Right lobe of liver (tissue), 6 donors: ENCODE measurements at regions not wholly inside any gene's neighbourhood (a gene's known extent, or its start where the extent isn't known, plus 50 kb on each side); places are given as distances from the start of the nearest gene placed in this dataset.

Experiments
- ATAC-seq, 4 donors: fragments of 200-7000 bp; cut with Tn5 transposase; one replicate each; pipeline ENCODE4 v1.9.1; 2020; ENCODE audit warnings: mild to moderate bottlenecking in 4 of 4, moderate library complexity in 4 of 4
- DNase-seq, 3 donors: peaks; one replicate each; pipeline ENCODE4 v3.0.0-alpha.2; 2020
- H3K27ac ChIP-seq, 3 donors: fragments of 200-600 bp; one replicate each; pipeline ENCODE4 v1.8.0; 2022
- H3K27me3 ChIP-seq, 2 donors: fragments of 200-600 bp; one replicate each; pipeline ENCODE4 v1.8.0; 2022
- H3K36me3 ChIP-seq, 4 donors: fragments of 200-600 bp; sonication (generic) in 1 of 4; one replicate each; pipeline versions ENCODE4 v1.5.1 to v1.8.0; 2017 to 2022; ENCODE audit warnings: control low read depth in 1 of 4
- H3K4me1 ChIP-seq, 4 donors: fragments of 200-600 bp; sonication (generic) in 1 of 4; one replicate each; pipeline versions ENCODE4 v1.5.1 to v1.8.0; 2017 to 2022; ENCODE audit warnings: control low read depth in 1 of 4
- H3K4me3 ChIP-seq, 3 donors: fragments of 200-600 bp; one replicate each; pipeline ENCODE4 v1.8.0; 2022
- H3K9me3 ChIP-seq, 4 donors: fragments of 200-600 bp; sonication (generic) in 1 of 4; one replicate each; pipeline versions ENCODE4 v1.5.1 to v1.8.0; 2017 to 2022; ENCODE audit warnings: control low read depth in 1 of 4
- CTCF ChIP-seq, 4 donors: fragments of 200-600 bp in 3 of 4; fragments of 450-650 bp in 1 of 4; IDR thresholded peaks; one replicate each; pipeline versions ENCODE4 v1.5.1 to v1.8.0; 2016 to 2022; ENCODE audit warnings: antibody characterized with exemption in 4 of 4, mild to moderate bottlenecking in 2 of 4
- POLR2A ChIP-seq: fragments of 450-650 bp; IDR thresholded peaks from one replicate; pipeline ENCODE4 v1.6.1; 2017; ENCODE audit warnings: antibody characterized with exemption, mild to moderate bottlenecking
- WGBS: methylation state at CpG from one replicate; pipeline ENCODE4 v1.1.6; 2018; ENCODE audit warnings: low coverage, low lambda C conversion rate; ENCODE audit not compliant: insufficient coverage; ENCODE audit errors: missing lambda C conversion rate; 5-methylcytosine and 5-hydroxymethylcytosine counted together
- intact Hi-C, 2 donors: fragments of 100-400 bp; cut with DNase I; formaldehyde crosslinking; loops; one replicate each; pipeline versions ENCODE4 v1.11.2 to v1.14.1; 2022
- donor health status: DM: no; HTN: yes; CAD: no.
- donor health status: DM: no; HTN: no; CAD: no.
- donor health status: DM: no; HTN: no; CAD: no.
- donor health status: DM: no; HTN: yes; CAD: no.
- donor health status: DM: no; HTN: yes; CAD: no.

- no peaks in the 10 kb centered on the region for H3K9me3 ChIP-seq
- no peak overlapping the region for H3K27ac ChIP-seq
- H3K36me3 ChIP-seq = no peaks in the 10 kb centered on the region
- no peaks in the 10 kb centered on the region for H3K4me1 ChIP-seq
- ATAC-seq (no peak), DNase-seq (no peak)
- no peak overlapping the region for H3K4me3 ChIP-seq
- TF ChIP-seq CTCF (IDR thresholded peaks at IDR 0.05) (no peak), POLR2A (no peak)
- 55% methylated on average over 2 of the region's 2 CpGs for WGBS
- no peaks in the 10 kb centered on the region for H3K27me3 ChIP-seq
- intact Hi-C loops = no loop called here
Observed at GRCh38 chr4:20590849-20591248, 109.4 kb upstream of the PACRGL start.

- no peaks in the 10 kb centered on the region for H3K4me1 ChIP-seq
- TF ChIP-seq POLR2A = no peak
- no peak for TF ChIP-seq CTCF (IDR thresholded peaks at IDR 0.05)
- H3K4me3 ChIP-seq = no peak overlapping the region
- DNase-seq = no peak
- H3K27ac ChIP-seq = no peak overlapping the region
- intact Hi-C loops = no loop called here
- WGBS = 90% methylated on average over 2 of the region's 2 CpGs
- no peaks in the 10 kb centered on the region for H3K27me3 ChIP-seq
- no peaks in the 10 kb centered on the region for H3K9me3 ChIP-seq
- no peak for ATAC-seq
- H3K36me3 ChIP-seq = no peaks in the 10 kb centered on the region
Observed at GRCh38 chr4:20591571-20591970, 108.7 kb upstream of the PACRGL start.

DNA sequence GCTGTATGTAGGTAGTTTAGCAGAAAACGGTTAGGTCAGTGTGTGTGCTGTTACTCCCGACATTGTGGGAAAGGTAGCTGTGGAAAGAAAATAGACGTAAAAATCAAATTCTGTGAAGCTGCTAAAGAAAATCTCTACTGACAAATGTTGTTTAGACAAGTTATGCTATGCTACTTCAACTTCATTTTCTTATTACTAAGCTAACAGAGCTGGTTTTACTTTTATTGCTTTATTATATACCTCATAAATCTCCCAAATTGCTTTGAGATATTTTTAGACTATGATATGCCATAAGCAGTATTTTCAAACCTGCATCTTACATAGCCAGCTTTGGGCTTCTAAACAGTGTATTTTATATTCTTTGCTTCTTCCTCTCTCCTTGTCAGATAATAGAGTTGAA lies 108.2 kb upstream of the PACRGL start:
- Histone ChIP-seq H3K4me3 (no peak overlapping the region), H3K9me3 (no peaks in the 10 kb centered on the region), H3K4me1 (no peaks in the 10 kb centered on the region), H3K36me3 (no peaks in the 10 kb centered on the region), H3K27me3 (no peaks in the 10 kb centered on the region), H3K27ac (no peak overlapping the region)
- no peak for ATAC-seq
- intact Hi-C loops = no loop called here
- DNase-seq = no peak
- 93% methylated on average over 3 of the region's 3 CpGs for WGBS
- no peak for TF ChIP-seq POLR2A
- TF ChIP-seq CTCF (IDR thresholded peaks at IDR 0.05) = no peak

- Histone ChIP-seq H3K4me3 (no peak overlapping the region), H3K27ac (no peak overlapping the region), H3K27me3 (no peaks in the 10 kb centered on the region), H3K36me3 (no peaks in the 10 kb centered on the region), H3K9me3 (no peaks in the 10 kb centered on the region), H3K4me1 (no peaks in the 10 kb centered on the region)
- 88% methylated on average over 2 of the region's 2 CpGs for WGBS
- DNase-seq = no peak
- TF ChIP-seq CTCF (IDR thresholded peaks at IDR 0.05) (no peak), POLR2A (no peak)
- ATAC-seq = no peak
- intact Hi-C loops = no loop called here
Observed at GRCh38 chr4:20592663-20593062, 107.6 kb upstream of the PACRGL start.

DNA sequence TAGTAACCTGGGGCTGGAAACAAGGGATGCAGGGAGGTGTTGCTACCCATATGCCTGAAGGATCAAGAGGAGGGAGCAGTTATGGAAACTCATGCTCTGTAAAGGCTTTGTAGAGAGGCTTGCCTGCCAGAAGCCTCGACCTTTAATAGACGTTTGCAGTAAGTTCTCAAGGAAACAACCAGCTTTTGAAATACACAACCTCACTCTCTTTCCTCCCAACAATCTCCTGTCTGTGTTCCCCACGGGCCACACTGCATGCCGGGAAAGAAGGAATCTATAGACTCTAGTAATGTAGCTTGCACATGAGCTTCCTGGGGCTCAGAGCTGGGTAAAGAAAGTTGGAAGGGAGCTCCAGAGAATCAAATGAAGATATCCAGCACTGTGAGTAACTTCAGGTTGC lies 101.6 kb upstream of the PACRGL start:
- no peaks in the 10 kb centered on the region for H3K27me3 ChIP-seq
- TF ChIP-seq POLR2A = no peak
- no peak for TF ChIP-seq CTCF (IDR thresholded peaks at IDR 0.05)
- 66% methylated on average over 4 of the region's 4 CpGs for WGBS
- ATAC-seq (no peak), DNase-seq (no peak)
- H3K4me1 ChIP-seq = no peaks in the 10 kb centered on the region
- H3K4me3 ChIP-seq = no peak overlapping the region
- no peaks in the 10 kb centered on the region for H3K9me3 ChIP-seq
- no peaks in the 10 kb centered on the region for H3K36me3 ChIP-seq
- intact Hi-C loops = no loop called here
- H3K27ac ChIP-seq = no peak overlapping the region
